H7 (cell line): ENCODE measurements at regions not wholly inside any gene's neighbourhood (a gene's known extent, or its start where the extent isn't known, plus 50 kb on each side); places are given as distances from the start of the nearest gene placed in this dataset.

Experiments used
- DNase-seq: peaks from one replicate; pipeline ENCODE4 v3.0.0; 2012
- H3K27me3 ChIP-seq: 2 replicates; pipeline ENCODE4 v1.6.0; 2011; ENCODE audit warnings: mild to moderate bottlenecking, low read length; ENCODE audit not compliant: control insufficient read depth, insufficient read depth
- H3K36me3 ChIP-seq: replicated peaks from 2 replicates; pipeline ENCODE4 v1.5.1; 2011; ENCODE audit warnings: low read length; ENCODE audit not compliant: control insufficient read depth, insufficient read depth
- H3K4me3 ChIP-seq: 2 replicates; pipeline ENCODE4 v1.5.1; 2011; ENCODE audit warnings: low read depth, mild to moderate bottlenecking, control low read depth, low read length, moderate library complexity; ENCODE audit not compliant: insufficient read depth

GRCh38 chr10:130387936-130388580 is 251.9 kb downstream of the GLRX3 start:
- H3K27me3 ChIP-seq = peaks cover 1% of the 10 kb centered on the region; the same call in 1 of the 2 replicates
- H3K36me3 ChIP-seq = no peaks in the 10 kb centered on the region
- no peak overlapping the region for H3K4me3 ChIP-seq
- no peak for DNase-seq

DNA sequence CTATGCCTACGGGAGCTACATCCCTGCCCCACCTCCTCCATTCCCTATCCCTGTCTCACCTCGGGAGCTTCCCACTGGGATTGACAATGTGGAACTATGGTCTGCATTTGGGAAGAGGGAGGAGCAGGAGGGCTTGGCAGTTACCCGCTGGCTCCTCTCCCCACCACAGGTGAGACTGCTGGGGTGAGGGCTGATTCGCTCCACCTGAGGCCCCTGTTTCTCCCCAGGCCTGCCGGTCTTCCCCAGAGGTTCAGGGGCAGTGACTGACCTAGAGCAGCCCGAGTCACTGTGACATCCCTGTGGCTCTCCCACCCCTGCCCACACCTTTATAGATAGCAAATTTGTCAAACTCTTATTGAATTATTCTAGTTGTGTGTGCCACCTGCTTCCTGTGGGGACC is 252.6 kb downstream of the GLRX3 start:
- H3K4me3 ChIP-seq = no peak overlapping the region
- DNase-seq = no peak
- H3K36me3 ChIP-seq = no peaks in the 10 kb centered on the region
- peaks cover 1% of the 10 kb centered on the region; the same call in 1 of the 2 replicates for H3K27me3 ChIP-seq

- DNase-seq = no peak
- no peak overlapping the region for H3K4me3 ChIP-seq
- H3K27me3 ChIP-seq = peaks cover 1% of the 10 kb centered on the region; the same call in 1 of the 2 replicates
- H3K36me3 ChIP-seq = no peaks in the 10 kb centered on the region
Observed at GRCh38 chr10:130389906-130390305, 253.7 kb downstream of the GLRX3 start.

- no peak for DNase-seq
- Histone ChIP-seq H3K27me3 (peaks cover 1% of the 10 kb centered on the region; the same call in 1 of the 2 replicates), H3K36me3 (no peaks in the 10 kb centered on the region), H3K4me3 (no peak overlapping the region)
Observed at GRCh38 chr10:130392031-130392430, 255.8 kb downstream of the GLRX3 start.

DNA sequence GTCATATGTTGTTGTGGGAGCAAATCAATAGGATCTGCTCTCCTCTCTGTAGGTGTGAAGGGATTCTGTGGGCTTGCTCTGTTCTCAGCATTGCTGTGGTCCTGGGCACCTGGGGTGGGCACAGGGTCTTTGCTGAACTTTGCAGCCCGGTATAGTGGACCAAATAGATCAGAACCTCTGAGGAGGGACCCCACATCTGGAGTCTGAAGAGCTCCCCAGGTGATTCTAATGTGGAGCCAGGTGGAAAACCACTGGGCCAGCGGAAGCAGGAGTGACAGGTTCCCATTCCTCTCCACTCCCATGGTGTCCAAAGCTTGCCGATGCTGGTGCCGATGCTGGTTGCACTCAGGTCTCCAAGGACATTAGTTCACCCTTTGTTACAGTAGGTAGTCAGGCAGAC is 257.2 kb downstream of the GLRX3 start:
- Histone ChIP-seq H3K4me3 (no peak overlapping the region), H3K36me3 (no peaks in the 10 kb centered on the region), H3K27me3 (peaks cover 1% of the 10 kb centered on the region; the same call in 1 of the 2 replicates)
- no peak for DNase-seq

- no peak for DNase-seq
- Histone ChIP-seq H3K36me3 (no peaks in the 10 kb centered on the region), H3K27me3 (peaks cover 1% of the 10 kb centered on the region; the same call in 1 of the 2 replicates), H3K4me3 (no peak overlapping the region)
Observed at GRCh38 chr10:130394832-130395231, 258.6 kb downstream of the GLRX3 start.

- no peaks in the 10 kb centered on the region for H3K36me3 ChIP-seq
- peaks cover 1% of the 10 kb centered on the region; the same call in 1 of the 2 replicates for H3K27me3 ChIP-seq
- no peak for DNase-seq
- H3K4me3 ChIP-seq = no peak overlapping the region
Observed at GRCh38 chr10:130395248-130395936, 259.2 kb downstream of the GLRX3 start.

- Histone ChIP-seq H3K27me3 (peaks cover 1% of the 10 kb centered on the region; the same call in 1 of the 2 replicates), H3K36me3 (no peaks in the 10 kb centered on the region), H3K4me3 (no peak overlapping the region)
- no peak for DNase-seq
Observed at GRCh38 chr10:130396044-130396443, 259.9 kb downstream of the GLRX3 start.

DNA sequence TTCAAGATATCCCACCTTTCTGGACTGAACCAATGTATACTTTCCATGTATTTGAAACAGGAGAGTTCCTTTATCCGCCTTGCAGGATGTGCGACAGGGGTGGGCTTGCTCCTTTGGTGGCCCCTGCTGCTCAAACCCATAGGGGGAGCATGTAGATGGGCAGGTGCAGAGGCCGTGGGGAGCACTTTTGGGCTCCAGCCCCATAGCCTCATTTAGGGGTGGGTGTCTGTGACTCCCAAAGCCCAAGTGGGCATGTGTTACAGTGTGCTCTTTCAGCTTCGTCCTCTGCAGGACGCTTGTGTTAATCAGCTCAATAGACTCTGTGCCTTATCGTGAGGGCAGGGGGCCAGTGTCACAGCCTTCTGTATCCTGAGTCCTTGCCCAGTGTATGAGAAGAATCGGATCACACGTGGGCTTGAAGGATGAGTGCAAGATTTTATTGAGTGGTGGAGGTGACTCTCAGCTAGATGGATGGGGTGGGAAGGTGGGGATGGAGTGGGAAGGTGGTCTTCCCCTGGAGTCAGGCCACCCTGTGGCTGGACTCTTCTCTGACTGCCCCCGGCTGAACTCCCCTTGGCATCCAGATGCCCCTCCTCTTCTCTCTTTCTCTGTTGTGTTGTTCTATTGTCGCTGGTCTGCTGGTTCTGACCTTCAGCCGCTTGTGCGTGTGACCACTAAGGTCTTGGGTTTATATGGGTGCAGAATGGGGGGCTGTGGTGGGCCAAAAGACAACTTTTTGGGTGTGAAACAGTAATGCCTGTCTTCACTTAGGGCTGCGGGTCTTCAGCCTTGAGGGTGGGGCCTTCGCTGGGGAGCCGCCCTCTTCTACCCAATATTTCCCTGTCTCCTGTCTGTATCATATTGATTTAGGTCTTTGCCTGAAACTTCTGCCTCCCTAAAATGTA is 262.2 kb downstream of the GLRX3 start:
- Histone ChIP-seq H3K4me3 (no peak overlapping the region), H3K27me3 (no peaks in the 10 kb centered on the region; the same call in 1 of the 2 replicates), H3K36me3 (no peaks in the 10 kb centered on the region)
- no peak for DNase-seq

- no peak for DNase-seq
- no peaks in the 10 kb centered on the region; the same call in 1 of the 2 replicates for H3K27me3 ChIP-seq
- no peaks in the 10 kb centered on the region for H3K36me3 ChIP-seq
- no peak overlapping the region for H3K4me3 ChIP-seq
Observed at GRCh38 chr10:130399425-130399950, 263.3 kb downstream of the GLRX3 start.

DNA sequence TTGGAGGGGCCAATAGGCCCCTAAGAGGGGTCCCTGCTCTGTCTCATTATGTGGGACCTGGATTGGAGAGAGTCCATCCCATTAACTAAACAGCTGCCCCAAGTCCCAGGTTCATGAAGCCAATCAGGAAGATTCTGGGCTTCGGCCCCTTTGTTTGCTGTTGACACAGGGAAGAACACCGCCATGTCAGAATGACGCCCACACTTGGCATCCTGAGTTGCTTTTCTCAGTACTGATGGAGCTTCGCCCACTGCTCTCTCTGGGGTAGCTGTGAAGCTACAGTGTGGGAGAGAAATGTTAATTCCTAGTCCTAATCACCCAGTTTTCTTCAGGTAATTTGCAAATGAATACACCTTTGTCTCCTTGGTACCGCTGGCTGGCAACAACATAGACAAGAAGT is 264.7 kb downstream of the GLRX3 start:
- H3K27me3 ChIP-seq = no peaks in the 10 kb centered on the region; the same call in 1 of the 2 replicates
- peak; percentile 50 for DNase-seq

DNA sequence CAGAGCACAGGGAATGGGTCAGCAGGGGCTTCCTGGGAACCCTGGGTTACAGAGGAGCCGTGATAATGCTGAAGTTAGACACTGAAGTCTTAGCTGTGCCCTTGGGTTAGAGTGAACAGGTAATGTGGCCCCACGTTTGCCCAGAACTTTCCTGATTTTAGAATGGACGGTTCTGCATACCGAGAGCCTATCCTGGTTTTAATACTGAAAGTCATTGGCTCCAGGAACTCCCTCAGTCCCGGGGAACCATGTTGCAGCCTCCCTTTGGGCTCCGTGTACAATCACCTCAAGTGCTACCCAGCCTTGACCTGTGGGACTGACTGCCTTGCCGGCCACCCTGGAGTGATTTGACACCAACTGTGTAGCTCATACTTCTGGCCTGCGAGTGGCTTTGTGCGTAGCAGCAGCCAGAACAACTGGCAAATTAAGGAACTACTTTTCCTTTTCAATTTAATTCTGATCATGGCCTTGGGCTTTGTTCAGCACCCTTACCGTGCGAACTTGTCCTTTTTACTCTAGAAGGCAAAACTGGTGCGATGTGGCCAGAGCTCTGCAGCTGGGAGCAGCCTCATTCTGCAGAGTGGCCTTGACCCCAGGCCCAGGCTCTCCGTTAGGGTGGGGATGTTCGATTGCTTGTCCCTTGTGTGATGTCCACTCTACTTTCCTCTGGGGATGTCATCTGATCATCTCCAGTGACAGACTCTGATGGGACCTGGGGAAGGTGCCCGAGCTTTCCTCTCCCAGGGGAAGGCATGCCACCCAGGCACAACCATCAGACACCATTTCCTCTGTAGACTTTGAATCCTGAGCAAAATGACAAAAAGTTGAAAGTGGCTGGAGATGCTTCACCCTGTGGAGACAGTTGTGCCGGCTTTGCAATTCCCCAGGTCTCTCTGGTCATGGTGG is 265.9 kb downstream of the GLRX3 start:
- Histone ChIP-seq H3K36me3 (no peaks in the 10 kb centered on the region), H3K4me3 (no peak overlapping the region), H3K27me3 (no peaks in the 10 kb centered on the region; the same call in 1 of the 2 replicates)
- no peak for DNase-seq

More for the DNA sequence above, 264.7 kb downstream of the GLRX3 start:
- Histone ChIP-seq H3K36me3 (no peaks in the 10 kb centered on the region), H3K4me3 (no peak overlapping the region)

GRCh38 chr10:130403153-130404075 is 267.2 kb downstream of the GLRX3 start:
- no peaks in the 10 kb centered on the region; the same call in 1 of the 2 replicates for H3K27me3 ChIP-seq
- no peak for DNase-seq
- H3K36me3 ChIP-seq = no peaks in the 10 kb centered on the region
- no peak overlapping the region for H3K4me3 ChIP-seq
